GM21447 (cell line): ENCODE measurements at regions not wholly inside any gene's neighbourhood (a gene's known extent, or its start where the extent isn't known, plus 50 kb on each side); places are given as distances from the start of the nearest gene placed in this dataset.

Source experiments
- ATAC-seq: cut with Tn5 transposase; IDR thresholded peaks from one replicate; pipeline ENCODE4 v1.9.1; 2021; ENCODE audit not compliant: unreplicated experiment

DNA sequence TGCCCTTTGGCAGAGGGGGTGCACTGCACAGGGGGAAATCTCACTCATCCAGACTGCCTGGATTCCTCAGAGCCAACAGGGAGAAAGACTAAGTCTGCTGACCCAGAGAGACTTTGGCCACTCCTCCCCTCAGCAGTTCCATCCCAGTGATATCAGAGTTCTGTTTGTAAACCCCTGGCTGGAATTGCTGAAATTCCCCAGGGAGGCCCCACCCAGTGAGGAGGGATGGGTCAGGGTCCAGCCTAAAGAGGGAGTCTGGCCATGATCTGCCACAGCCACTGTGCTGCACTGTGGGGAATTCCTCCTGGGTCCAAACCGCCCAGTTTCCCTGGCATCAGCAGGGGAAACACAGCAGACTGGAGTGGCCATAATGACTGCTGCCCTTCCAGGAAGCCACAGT lies 54.9 kb upstream of the USP15 start:
- ATAC-seq: no peak

- ATAC-seq: no peak
Observed at GRCh38 chr12:62207248-62207647, 53.0 kb upstream of the USP15 start.
